ENCODE measurements at regions not wholly inside any gene's neighbourhood (a gene's known extent, or its start where the extent isn't known, plus 50 kb on each side); places are given as distances from the start of the nearest gene placed in this dataset.

- TF ChIP-seq CTCF (conservative IDR thresholded peaks at IDR 0.05 in 1 of 2, IDR thresholded peaks at IDR 0.05 in 1 of 2; ENCODE audit: low read depth in 1 of 2, low read length in 2 of 2) = no peak
- no peak for TF ChIP-seq EZH2 (IDR thresholded peaks at IDR 0.05; ENCODE audit: low read length, missing control alignments)
Observed at GRCh38 chr3:157919319-157919887, 186.8 kb downstream of the SHOX2 start.
